ENCODE measurements at regions not wholly inside any gene's neighbourhood (a gene's known extent, or its start where the extent isn't known, plus 50 kb on each side); places are given as distances from the start of the nearest gene placed in this dataset.

- Mint-ChIP-seq H3K4me3 (no peak overlapping the region), H3K4me1 (peaks cover 5 to 18% of the 10 kb centered on the region in 2 experiments; a peak in 3 of 4 replicates), H3K27me3 (ENCODE audit: low read depth) (peaks cover 21% of the 10 kb centered on the region), H3K36me3 (ENCODE audit: insufficient read depth in 1 of 3, low read depth in 3 of 3) (peaks cover 0 to 3% (median 0%) of the 10 kb centered on the region in 3 experiments; a peak in 2 of 7 replicates), H3K9me3 (peaks cover 0 to 6% of the 10 kb centered on the region in 2 experiments; a peak in 2 of 5 replicates), H3K27ac (no peak overlapping the region)
- no peak overlapping the region for H2AFZ ChIP-seq (ENCODE audit: low read length)
- no peak overlapping the region for H4K5ac ChIP-seq (ENCODE audit: insufficient read length, low read depth, low read length)
- no peak for DNase-seq
- no peaks in the 10 kb centered on the region for H3K79me1 ChIP-seq (ENCODE audit: insufficient read depth, low read depth, low read length, poor library complexity, severe bottlenecking)
- H2BK120ac ChIP-seq (ENCODE audit: low read depth, low read length, poor library complexity, severe bottlenecking) = no peak overlapping the region
- no peak overlapping the region for H4K91ac ChIP-seq (ENCODE audit: insufficient read length, low read depth, low read length)
- peaks cover 4% of the 10 kb centered on the region for H3K23me2 ChIP-seq (ENCODE audit: insufficient read length, low read depth, low read length, poor library complexity, severe bottlenecking)
- H2BK12ac ChIP-seq (ENCODE audit: insufficient read length, low read depth, low read length) = no peak overlapping the region
- no peak overlapping the region for H2BK20ac ChIP-seq (ENCODE audit: low read depth, low read length, poor library complexity, severe bottlenecking)
- H3K27me3 ChIP-seq (ENCODE audit: insufficient read depth, low read length) = no peaks in the 10 kb centered on the region
- H2BK5ac ChIP-seq (ENCODE audit: insufficient read length, low read length) = no peak overlapping the region
- H2AK5ac ChIP-seq (ENCODE audit: insufficient read length, low read length) = no peak overlapping the region
- no peak overlapping the region for H4K8ac ChIP-seq (replicated peaks; ENCODE audit: insufficient read length, low read depth, low read length)
- H3T11ph ChIP-seq (ENCODE audit: low read length) = no peak overlapping the region
- no peak overlapping the region for H3K9ac ChIP-seq (ENCODE audit: extremely low read depth, insufficient read length, low read length)
- H4K20me1 ChIP-seq (ENCODE audit: control insufficient read depth, insufficient read depth, insufficient read length) = no peaks in the 10 kb centered on the region
- no peak overlapping the region for H2BK15ac ChIP-seq (ENCODE audit: low read depth, low read length)
- WGBS (ENCODE audit: extremely low coverage, insufficient read length, low lambda C conversion rate) = no CpG with 5 or more reads among the region's 8 CpGs
- H3K79me2 ChIP-seq (ENCODE audit: insufficient read depth, low read length) = no peaks in the 10 kb centered on the region
- TF ChIP-seq CTCF (conservative IDR thresholded peaks at IDR 0.05) = no peak
- no peak overlapping the region for H3K4me2 ChIP-seq (ENCODE audit: insufficient read depth, insufficient read length, low read length)
- no peaks in the 10 kb centered on the region; the same call in 1 of the 2 replicates for H3K4me1 ChIP-seq (ENCODE audit: insufficient read depth, low read length)
- no peaks in the 10 kb centered on the region for H3K9me3 ChIP-seq (ENCODE audit: control insufficient read depth, low read depth, low read length)
- no peak overlapping the region for H3K27ac ChIP-seq (ENCODE audit: insufficient read length, low read depth, low read length)
- H3K23ac ChIP-seq (ENCODE audit: insufficient read length, low read depth, low read length) = no peak overlapping the region
- H3K56ac ChIP-seq (ENCODE audit: insufficient read length, low read depth, low read length) = no peak overlapping the region
- no peak overlapping the region for H3K14ac ChIP-seq (ENCODE audit: insufficient read depth, low read length)
- H3K4ac ChIP-seq (ENCODE audit: low read depth, low read length) = no peak overlapping the region
- H3K18ac ChIP-seq (ENCODE audit: insufficient read length, low read depth, low read length) = no peak overlapping the region
Measured at GRCh38 chr20:57112448-57112847, 154.0 kb downstream of the BMP7 start.
